ENCODE measurements at regions not wholly inside any gene's neighbourhood (a gene's known extent, or its start where the extent isn't known, plus 50 kb on each side); places are given as distances from the start of the nearest gene placed in this dataset.
A peak's percentile ranks its signal among the peaks of the same experiment; 100 is the strongest.
"Not testable (repeated sequence)": the region's sequence is repeated elsewhere in the genome, so short reads cannot be mapped to it uniquely, and the experiment has no call there.

DNA sequence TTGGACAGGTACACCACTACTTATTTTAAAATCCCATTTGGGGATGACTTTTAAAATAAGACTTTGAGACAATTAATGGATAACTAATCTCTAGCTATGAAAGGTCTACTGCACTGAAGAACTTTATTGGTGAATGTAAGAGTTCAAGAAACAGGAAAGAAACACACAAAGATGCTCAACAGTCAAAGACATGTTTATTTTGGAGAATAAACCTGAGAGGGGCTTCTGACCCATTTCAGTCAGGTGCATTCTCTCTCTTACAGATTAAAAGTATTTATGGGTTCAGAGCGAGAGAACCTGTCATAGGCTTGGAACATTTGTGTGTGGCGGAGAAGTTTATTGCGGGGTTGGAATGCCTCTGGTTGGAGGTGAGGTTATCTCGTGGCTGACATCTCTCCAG is 94.3 kb upstream of the USP29 start:
- DNase-seq (ENCODE audit: low read depth in 4 of 4, low spot score in 2 of 4): no peak

DNA sequence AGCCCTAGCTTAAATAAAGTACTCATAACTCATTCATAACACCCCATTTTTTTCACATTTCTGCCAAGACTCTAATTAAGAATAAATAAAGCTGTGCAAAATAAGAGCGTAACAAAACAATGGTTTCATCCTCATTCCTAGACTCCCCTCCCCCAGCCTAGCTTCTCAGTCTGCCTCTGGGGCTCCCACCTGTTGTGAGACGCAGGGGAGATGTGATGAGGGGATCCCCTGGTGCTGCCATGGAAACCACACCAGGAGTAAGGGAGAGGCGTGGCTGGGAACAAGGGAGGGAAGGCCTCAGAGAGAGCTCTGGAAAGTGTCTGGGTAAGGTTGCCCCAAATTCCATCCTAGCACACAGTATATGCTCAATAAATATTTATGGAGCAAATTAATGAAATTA is 93.3 kb upstream of the USP29 start:
- no peak for DNase-seq (ENCODE audit: low read depth in 4 of 4, low spot score in 2 of 4)

GRCh38 chr19:57027360-57027759 is 92.4 kb upstream of the USP29 start:
- DNase-seq (ENCODE audit: low read depth in 4 of 4, low spot score in 2 of 4): no peak

DNA sequence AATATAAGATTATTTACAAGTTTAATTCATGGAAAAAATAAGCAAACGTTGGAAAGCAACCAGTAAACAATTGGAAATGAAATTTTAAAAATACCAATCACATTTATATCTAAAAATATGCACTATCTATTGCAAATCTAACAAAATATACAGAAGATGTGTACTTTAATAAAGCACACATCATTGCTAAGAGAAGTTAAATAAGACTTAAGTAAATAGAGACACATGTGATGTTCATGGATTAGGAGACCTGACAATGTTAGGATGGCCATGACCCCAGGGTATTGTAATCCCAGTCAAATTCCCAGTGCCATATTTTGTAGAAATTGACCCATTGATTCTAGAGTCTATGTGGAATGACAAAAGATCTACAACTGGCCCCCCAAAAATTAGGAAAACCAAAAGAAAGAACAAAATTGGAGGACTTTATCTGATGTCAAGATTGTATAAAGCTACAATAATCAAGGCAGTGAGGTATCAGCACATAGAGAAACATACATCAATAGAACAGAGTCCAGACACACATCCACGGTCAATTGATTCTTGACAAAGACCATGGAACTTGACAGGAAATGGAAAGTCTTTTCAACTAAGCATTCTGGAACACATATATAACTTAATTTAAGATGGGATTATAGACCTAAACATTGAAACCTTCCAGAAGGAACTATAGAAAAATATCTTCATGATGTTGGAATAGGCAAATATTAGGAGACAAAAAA is 90.8 kb upstream of the USP29 start:
- DNase-seq (ENCODE audit: low read depth in 4 of 4, low spot score in 2 of 4): no peak

DNA sequence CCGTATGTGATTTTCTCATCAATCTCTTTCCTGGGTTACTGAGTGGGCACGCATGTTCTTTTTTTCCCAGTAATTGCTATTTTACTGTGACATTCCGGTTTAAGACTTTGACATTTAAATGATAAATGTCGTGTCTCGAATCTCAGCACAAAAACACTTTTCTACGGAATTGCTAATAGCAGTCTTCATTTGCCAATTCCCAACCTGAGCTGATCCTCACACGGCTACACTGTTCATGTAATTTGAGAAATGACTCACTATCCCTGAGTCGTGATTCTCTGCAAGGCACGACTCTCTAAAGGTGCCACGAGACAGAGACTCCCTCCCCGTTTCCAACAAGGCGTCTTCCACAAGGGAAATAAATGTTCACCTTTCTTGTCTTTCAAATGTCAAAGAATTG is 88.7 kb upstream of the USP29 start:
- DNase-seq (ENCODE audit: low read depth in 4 of 4, low spot score in 2 of 4): no peak

GRCh38 chr19:57033576-57033975 is 86.2 kb upstream of the USP29 start:
- DNase-seq (ENCODE audit: low read depth in 4 of 4, low spot score in 2 of 4): no peak

DNA sequence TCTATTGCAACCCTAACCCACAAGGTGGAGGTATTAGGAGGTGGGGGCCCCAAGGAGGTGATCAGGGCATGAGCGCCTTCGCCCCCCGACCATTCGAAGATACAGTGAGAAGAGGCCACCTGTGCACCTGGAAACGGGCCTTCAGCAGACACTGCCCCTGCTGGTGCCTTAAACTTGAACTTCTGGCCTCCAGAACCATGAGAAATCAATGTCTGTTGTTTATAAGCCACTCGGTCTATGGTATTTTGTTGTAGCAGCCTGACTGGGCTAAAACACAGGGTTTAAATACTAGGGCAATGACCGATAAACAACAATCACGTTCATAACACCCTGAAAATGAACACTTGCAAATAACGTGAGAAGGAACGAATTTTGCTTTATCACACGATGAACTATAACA is 85.2 kb upstream of the USP29 start:
- DNase-seq (ENCODE audit: low read depth in 4 of 4, low spot score in 2 of 4): no peak

GRCh38 chr19:57035740-57036139 is 84.0 kb upstream of the USP29 start:
- not testable (repeated sequence) for DNase-seq (ENCODE audit: low read depth in 4 of 4, low spot score in 2 of 4)

GRCh38 chr19:57037556-57037955 is 82.2 kb upstream of the USP29 start:
- DNase-seq (ENCODE audit: low read depth in 4 of 4, low spot score in 2 of 4): peak in 1 of 4 donors; percentile 33

DNA sequence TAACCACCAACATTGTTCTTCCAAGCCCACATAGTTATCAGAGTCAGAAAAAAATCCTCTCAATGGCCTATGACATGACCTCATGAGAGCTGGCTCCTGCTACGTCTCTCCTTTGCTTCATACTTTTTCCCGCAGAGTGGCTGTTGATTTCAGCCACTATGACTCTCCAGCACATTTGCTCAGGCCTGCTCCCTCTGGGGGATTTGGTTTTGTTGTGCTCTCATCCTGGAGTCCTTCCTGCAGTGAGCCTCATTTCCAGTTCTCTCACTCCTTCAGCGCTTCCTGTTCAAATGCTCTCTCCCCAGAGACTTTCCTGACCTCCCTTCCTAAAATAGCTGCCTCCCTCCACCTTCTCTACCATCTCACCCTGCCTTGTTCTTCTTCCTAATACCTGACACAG is 72.0 kb upstream of the USP29 start:
- DNase-seq (ENCODE audit: low read depth in 4 of 4, low spot score in 2 of 4): no peak

DNA sequence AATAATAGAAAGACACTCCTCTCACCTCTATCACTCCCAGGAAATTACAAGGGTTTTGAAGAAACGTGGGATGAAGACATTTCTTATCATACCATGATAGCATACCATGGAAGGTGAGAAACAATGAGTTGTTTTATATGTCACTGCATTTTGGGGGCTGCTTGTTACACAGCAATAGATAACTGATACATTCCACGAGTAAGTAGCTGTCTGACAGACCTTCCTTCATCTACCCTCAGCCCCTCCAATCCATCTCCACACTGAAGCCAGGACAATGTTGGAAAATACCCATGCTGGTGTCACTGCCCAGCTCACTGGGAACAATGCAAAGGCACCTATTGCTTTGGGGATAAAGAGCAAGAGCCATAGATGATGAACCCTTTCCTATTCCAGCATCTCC is 68.9 kb upstream of the USP29 start:
- no peak for DNase-seq (ENCODE audit: low read depth in 4 of 4, low spot score in 2 of 4)

GRCh38 chr19:57052081-57052480 is 67.7 kb upstream of the USP29 start:
- no peak for DNase-seq (ENCODE audit: low read depth in 4 of 4, low spot score in 2 of 4)

DNA sequence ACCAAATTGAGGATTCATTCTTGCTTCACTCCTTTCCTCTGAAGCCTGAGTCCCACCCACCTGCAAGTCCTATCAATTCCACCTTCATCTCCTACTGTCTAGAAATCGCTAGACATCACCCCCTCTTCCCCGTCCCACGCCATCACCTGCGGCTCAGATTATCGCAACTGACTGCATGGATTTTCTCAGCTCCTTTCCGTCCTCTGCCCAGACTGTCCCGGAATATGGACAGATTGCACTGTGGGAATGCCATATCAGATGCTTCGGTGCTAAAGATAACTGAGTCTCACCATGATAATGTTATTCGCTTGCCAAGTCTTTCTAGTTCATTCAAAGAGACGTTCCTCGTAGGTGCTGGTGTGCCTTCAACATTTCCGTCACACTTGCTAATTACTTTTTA is 66.4 kb upstream of the USP29 start:
- DNase-seq (ENCODE audit: low read depth in 4 of 4, low spot score in 2 of 4): no peak

GRCh38 chr19:57055956-57056355 is 63.8 kb upstream of the USP29 start:
- no peak for DNase-seq (ENCODE audit: low read depth in 4 of 4, low spot score in 2 of 4)

- DNase-seq (ENCODE audit: low read depth in 4 of 4, low spot score in 2 of 4): peak; percentile 71 to 89 (median 78)
Observed at GRCh38 chr19:57057036-57057686, 62.6 kb upstream of the USP29 start.

- no peak for DNase-seq (ENCODE audit: low read depth in 4 of 4, low spot score in 2 of 4)
Observed at GRCh38 chr19:57058871-57059270, 60.9 kb upstream of the USP29 start.

DNA sequence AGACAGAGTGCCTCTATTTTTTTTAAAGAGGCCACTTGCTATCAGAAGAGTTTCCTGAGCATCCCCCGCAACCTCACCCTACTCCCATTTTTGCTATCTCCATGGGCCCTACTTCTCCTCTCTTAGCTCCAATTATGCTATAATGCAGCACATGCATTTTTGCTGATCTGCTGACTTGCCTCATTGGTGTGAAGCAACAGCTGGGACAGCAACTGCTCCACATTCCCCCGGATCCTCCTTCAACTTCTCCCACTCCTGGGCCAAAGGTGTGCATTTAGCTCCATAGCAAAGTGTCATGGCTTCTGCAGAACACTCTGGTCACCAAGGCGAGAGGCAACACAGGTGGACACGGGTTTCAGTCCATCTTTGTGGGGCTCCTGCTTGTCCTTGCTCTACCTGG is 56.7 kb upstream of the USP29 start:
- no peak for DNase-seq (ENCODE audit: low read depth in 4 of 4, low spot score in 2 of 4)

DNA sequence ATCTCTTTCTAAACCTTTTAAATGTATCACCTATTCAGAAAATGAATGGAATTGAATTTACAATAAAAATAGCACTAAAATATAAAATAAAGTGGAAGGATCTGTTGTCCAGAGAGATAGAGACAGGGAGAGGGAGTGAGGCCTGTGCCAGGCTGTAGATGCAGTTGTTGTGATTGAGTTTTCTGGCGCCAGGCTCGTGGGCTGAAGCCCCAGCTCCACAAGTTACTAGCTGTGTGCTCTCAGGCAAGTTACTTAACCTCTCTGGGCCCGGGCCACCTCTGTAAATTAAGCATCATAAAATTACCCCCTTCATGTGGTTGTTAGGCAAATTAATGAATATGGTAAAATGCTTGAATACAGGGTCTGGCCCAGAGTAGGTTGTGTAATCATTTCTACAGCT is 52.3 kb upstream of the USP29 start:
- DNase-seq (ENCODE audit: low read depth in 4 of 4, low spot score in 2 of 4): no peak

DNA sequence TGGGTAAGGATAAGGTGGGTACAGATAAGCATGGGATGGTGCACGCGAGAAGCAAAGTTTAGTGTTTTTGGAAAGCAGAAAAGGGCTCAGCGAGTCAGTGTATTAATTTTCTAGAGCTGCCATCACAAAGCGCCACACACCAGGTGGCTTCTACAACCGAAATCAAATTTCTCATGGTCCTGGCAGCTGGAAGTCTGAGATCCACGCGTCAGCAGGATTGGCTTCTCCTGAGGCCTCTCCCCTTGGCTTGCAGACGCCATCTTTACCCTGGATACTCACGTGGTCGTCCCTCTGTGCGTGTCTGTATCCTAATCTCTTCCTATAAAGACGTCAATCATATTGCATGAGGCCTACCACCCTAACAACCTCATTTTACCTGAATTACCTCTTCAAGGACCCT is 51.5 kb upstream of the USP29 start:
- DNase-seq (ENCODE audit: low read depth in 4 of 4, low spot score in 2 of 4): no peak

DNA sequence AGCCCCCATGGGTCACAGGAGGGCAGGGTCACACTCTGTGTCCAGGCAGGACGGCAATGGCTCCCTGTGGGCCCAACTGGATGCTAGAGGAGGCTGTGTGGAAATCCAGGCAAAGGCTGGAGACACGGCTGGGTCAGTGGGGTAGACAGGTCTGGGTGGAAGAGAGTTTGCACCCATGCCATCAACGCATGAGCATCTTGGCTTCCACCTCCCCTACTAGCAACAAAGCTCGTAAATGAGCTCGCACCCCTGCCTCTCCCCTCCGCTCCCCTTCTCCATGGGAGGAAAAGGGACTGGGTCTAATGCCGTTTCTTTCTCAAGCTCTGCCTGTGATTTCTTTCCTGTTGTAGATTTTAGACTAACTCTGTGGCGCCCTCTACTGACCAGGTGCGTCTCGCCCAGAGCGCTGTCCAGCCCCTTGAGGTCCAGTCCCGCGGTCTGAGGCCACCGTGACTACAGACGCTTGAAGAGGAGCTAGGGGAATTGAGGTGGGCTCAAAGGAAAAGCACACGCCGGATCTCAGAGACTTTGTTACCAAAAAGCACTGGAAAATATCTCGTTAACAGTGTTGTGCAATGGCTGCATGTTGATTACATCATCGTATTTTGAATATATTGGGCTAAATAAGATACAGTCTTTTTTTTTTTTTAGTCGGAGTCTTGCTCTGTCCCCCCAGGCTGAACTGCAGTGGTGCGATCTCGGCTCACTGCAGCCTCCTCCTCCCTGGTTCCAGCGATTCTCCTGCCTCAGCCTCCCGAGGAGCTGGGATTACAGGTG is 50.7 kb upstream of the USP29 start:
- DNase-seq (ENCODE audit: low read depth in 4 of 4, low spot score in 2 of 4): peak in 3 of 4 donors; percentile 56 to 75 (median 72)
